NB4 (cell line): ENCODE measurements at regions not wholly inside any gene's neighbourhood (a gene's known extent, or its start where the extent isn't known, plus 50 kb on each side); places are given as distances from the start of the nearest gene placed in this dataset.

Experiments used
- CTCF ChIP-seq: IDR thresholded peaks from one replicate; pipeline ENCODE4 v1.5.1; 2012; ENCODE audit warnings: low read depth, low read length
- MAX ChIP-seq: IDR thresholded peaks from 2 replicates; pipeline ENCODE4 v1.6.1; 2011; ENCODE audit warnings: low read depth, low read length
- MYC ChIP-seq: IDR thresholded peaks from 2 replicates; pipeline ENCODE4 v1.6.1; 2011; ENCODE audit warnings: low read depth, low read length
- POLR2A ChIP-seq: IDR thresholded peaks from 2 replicates; pipeline ENCODE4 v1.6.1; 2011; ENCODE audit warnings: mild to moderate bottlenecking; ENCODE audit not compliant: insufficient read length; ENCODE audit errors: extremely low read depth

DNA sequence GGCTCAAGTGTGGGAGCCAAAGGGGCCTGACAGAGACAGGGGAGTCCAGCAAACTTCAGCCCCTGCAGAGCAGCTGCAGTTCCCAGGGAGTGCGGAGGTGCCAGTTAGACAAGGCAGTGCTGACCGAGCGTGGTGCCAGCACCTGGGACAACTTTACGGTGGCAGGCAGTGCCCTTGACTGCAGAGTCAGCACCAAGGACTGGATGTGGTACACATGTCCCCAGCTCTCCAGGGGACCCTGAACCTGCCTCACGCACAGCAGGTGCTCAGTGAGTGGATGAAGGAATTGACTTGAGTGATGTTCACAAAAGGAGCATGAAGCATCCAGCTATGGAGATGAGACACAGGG lies 296.5 kb downstream of the SIPA1L2 start:
- no peak for TF ChIP-seq POLR2A
- no peak for TF ChIP-seq CTCF
- TF ChIP-seq MAX = no peak
- no peak for TF ChIP-seq MYC
